ENCODE measurements at regions not wholly inside any gene's neighbourhood (a gene's known extent, or its start where the extent isn't known, plus 50 kb on each side); places are given as distances from the start of the nearest gene placed in this dataset.

- TF ChIP-seq POLR2A (IDR thresholded peaks at IDR 0.05) (no peak), CTCF (IDR thresholded peaks at IDR 0.05 in 4 of 5, conservative IDR thresholded peaks at IDR 0.05 in 1 of 5) (no peak)
Observed at GRCh38 chr2:230614040-230614439, 98.6 kb upstream of the CAB39 start.
